GM20000 (cell line): ENCODE measurements at regions not wholly inside any gene's neighbourhood (a gene's known extent, or its start where the extent isn't known, plus 50 kb on each side); places are given as distances from the start of the nearest gene placed in this dataset.
"Not testable (repeated sequence)": the region's sequence is repeated elsewhere in the genome, so short reads cannot be mapped to it uniquely, and the experiment has no call there.

Source experiments
- DNase-seq: peaks from one replicate; pipeline ENCODE4 v3.0.0; 2012; ENCODE audit warnings: low spot score
- TF ChIP-seq, protein P1 (sequence below): IDR thresholded peaks from 2 replicates; pipeline ENCODE4 v1.5.1; 2012; ENCODE audit warnings: mild to moderate bottlenecking, control low read depth; ENCODE audit errors: extremely low read depth, missing control alignments

GRCh38 chr7:81439591-81439990, 330.3 kb downstream of the HGF start:
- TF ChIP-seq, protein P1, sequence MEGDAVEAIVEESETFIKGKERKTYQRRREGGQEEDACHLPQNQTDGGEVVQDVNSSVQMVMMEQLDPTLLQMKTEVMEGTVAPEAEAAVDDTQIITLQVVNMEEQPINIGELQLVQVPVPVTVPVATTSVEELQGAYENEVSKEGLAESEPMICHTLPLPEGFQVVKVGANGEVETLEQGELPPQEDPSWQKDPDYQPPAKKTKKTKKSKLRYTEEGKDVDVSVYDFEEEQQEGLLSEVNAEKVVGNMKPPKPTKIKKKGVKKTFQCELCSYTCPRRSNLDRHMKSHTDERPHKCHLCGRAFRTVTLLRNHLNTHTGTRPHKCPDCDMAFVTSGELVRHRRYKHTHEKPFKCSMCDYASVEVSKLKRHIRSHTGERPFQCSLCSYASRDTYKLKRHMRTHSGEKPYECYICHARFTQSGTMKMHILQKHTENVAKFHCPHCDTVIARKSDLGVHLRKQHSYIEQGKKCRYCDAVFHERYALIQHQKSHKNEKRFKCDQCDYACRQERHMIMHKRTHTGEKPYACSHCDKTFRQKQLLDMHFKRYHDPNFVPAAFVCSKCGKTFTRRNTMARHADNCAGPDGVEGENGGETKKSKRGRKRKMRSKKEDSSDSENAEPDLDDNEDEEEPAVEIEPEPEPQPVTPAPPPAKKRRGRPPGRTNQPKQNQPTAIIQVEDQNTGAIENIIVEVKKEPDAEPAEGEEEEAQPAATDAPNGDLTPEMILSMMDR, result no peak
- no peak for DNase-seq

- not testable (repeated sequence) for DNase-seq
Observed at GRCh38 chr7:81437160-81437559, 332.7 kb downstream of the HGF start.

- TF ChIP-seq, protein P1, result no peak
- DNase-seq, result no peak
Observed at GRCh38 chr7:81433692-81434331, 336.0 kb downstream of the HGF start.

DNA sequence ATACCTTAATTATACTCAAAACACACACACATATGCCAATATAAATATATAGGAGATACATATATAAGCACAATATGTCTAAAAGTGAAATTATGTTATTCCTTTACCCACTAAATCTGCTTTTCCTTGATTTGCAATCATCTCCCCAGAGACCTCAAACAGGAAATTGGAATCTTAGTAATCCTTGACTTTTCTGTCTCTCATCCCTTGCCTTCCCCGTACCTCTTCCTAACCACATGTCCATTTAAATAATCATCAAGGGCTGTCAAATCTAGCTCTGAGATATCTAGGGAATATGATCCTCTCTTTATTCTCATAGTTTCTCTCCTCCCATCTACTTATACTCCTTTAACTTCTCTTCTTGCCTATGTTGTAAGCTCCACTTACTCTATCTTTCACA, 336.6 kb downstream of the HGF start:
- TF ChIP-seq, protein P1, result no peak
- no peak for DNase-seq

DNA sequence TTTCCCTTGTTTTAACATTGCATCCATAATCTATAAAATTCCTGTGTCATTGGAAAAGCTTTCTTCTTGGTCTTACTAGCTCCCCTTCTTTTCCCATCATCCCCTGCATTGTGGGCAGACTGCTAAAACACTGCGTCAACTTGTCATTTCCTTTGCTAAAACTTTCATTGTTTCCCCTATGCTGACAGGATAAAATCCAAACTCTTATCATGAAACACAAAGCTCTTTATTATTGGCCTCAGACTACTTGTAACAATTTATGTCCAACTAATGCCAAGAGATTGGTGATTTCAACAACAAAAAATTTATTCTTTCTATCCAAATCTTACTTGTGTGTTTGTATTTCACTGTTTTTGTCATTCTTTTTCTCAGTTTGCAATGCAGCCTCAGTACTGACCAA, 339.1 kb downstream of the HGF start:
- no peak for DNase-seq
- TF ChIP-seq, protein P1, result no peak

GRCh38 chr7:81430150-81430549, 339.7 kb downstream of the HGF start:
- DNase-seq, result no peak
- TF ChIP-seq, protein P1, result no peak

GRCh38 chr7:81427461-81427860, 342.4 kb downstream of the HGF start:
- DNase-seq, result no peak
- TF ChIP-seq, protein P1, result no peak

GRCh38 chr7:81420526-81421226, 349.2 kb downstream of the HGF start:
- no peak for DNase-seq
- TF ChIP-seq, protein P1, result no peak
